GM20431 (cell line): ENCODE measurements at regions not wholly inside any gene's neighbourhood (a gene's known extent, or its start where the extent isn't known, plus 50 kb on each side); places are given as distances from the start of the nearest gene placed in this dataset.
"Not testable (repeated sequence)": the region's sequence is repeated elsewhere in the genome, so short reads cannot be mapped to it uniquely, and the experiment has no call there.

ENCODE experiments used
- in situ Hi-C: fragments of 300-500 bp; cut with MseI, MboI; formaldehyde crosslinking; loops from one replicate; pipeline ENCODE4 v1.15.0; 2020; ENCODE audit warnings: low sequenced_read_pairs; ENCODE audit not compliant: unreplicated experiment

- in situ Hi-C loops, result no loop called here
Observed at GRCh38 chr4:126756050-126756829, 876.5 kb upstream of the INTU start.

- in situ Hi-C loops, result no loop called here
Observed at GRCh38 chr4:126757219-126757618, 875.5 kb upstream of the INTU start.

GRCh38 chr4:126758493-126758892 lies 874.3 kb upstream of the INTU start:
- in situ Hi-C loops, result no loop called here

GRCh38 chr4:126761947-126762662 lies 870.7 kb upstream of the INTU start:
- in situ Hi-C loops, result no loop called here

- in situ Hi-C loops, result no loop called here
Observed at GRCh38 chr4:126762663-126763247, 870.0 kb upstream of the INTU start.

GRCh38 chr4:126766241-126766640 lies 866.5 kb upstream of the INTU start:
- in situ Hi-C loops, result no loop called here

DNA sequence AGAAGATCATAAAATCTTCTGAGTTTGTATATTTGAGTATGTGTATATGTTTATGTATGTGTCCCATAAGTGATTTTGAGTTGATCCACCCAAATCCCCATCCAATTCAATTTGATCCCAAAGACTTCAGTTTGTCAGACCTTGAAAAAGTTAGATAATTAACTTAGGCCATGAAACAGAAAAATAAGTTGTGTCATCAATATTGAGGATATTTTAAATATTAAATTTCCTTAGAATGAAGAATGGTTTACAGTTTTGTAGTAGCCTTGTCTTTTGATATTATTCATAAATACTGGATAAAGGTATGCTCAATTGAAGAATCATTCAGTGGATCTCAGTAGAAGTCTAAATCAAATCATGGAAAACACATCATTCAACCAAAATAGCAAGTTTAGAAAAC lies 864.4 kb upstream of the INTU start:
- in situ Hi-C loops, result no loop called here

DNA sequence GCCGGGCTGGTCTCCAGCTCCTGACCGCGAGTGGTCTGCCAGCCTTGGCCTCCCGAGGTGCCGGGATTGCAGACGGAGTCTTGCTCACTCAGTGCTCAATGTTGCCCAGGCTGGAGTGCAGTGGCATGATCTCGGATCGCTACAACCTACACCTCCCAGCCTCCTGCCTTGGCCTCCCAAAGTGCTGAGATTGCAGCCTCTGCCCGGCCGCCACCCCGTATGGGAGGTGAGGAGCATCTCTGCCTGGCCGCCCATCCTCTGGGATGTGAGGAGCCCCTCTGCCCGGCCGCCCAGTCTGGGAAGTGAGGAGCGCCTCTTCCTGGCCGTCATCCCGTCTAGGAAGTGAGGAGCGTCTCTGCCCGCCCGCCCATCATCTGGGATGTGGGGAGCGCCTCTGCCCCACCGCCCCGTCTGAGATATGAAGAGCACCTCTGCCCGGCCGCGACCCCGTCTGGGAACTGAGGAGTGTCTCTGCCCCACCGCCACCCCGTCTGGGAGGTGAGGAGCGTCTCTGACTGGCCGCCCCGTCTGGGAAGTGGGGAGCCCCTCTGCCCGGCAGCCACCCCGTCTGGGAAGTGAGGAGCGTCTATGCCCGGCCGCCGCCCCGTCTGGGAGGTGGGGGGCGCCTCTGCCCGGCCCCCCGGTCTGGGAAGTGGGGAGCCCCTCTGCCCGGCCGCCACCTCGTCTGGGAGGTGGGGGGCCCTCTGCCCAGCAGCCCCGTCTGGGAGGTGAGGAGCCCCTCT lies 861.8 kb upstream of the INTU start:
- in situ Hi-C loops, result not testable (repeated sequence)

DNA sequence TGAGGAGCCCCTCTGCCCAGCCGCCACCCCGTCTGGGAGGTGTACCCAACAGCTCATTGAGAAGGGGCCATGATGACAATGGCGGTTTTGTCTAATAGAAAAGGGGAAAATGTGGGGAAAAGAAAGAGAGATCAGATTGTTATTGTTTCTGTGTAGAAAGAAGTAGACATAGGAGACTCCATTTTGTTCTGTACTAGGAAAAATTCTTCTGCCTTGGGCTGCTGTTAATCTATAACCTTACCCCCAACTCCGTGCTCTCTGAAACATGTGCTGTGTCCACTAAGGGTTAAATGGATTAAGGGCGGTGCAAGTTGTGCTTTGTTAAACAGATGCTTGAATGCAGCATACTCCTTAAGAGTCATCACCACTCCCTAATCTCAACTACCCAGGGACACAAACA lies 861.1 kb upstream of the INTU start:
- in situ Hi-C loops, result not testable (repeated sequence)

DNA sequence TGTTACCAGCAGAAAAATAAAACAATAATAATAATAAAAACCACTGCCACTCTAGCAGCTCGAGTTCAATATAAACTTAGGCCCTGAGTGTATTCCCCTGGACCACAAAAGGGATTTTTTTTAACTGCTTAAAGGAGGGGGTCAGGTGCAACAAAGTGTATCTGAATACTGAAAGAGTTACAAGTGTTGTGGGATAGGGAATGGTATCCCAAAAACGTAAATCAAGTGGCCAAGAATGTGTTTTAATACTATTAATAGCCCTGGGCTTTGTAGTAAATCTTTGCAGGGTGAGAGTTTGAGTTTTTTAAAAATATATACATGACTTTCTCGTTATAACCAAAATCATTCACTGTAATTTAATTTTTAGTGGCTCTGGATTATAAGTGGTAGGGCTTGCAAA lies 860.1 kb upstream of the INTU start:
- in situ Hi-C loops, result no loop called here

DNA sequence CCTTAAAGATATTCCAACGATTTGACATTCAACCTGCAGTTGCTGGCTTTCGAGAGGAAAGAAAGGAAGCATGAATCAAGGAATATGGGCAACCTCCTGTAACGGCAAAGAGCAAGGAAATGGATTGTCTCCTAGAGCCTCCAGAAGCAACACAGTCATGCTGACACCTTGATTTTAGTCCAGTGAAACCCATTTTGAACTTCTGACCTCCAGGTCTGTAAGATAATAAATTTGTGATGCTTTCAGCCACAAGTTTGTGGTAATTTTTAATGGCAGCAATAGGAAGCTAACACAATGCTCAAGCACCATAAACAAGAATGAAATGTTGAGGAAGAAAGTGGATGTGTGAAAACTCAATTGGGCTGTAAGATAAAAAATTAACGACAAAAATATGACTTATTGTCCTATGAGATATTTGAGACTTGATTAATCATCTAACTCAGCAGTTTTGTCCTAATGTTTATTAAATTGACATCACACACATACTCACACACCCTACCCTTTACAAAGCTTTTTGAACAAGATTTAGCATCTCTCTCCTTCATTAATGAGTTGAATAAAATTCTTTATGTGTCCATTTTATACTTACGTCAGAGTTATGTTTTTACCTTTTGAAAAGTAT lies 857.2 kb upstream of the INTU start:
- in situ Hi-C loops, result no loop called here

GRCh38 chr4:126776361-126776760 lies 856.4 kb upstream of the INTU start:
- in situ Hi-C loops, result no loop called here

- in situ Hi-C loops, result no loop called here
Observed at GRCh38 chr4:126777649-126778048, 855.1 kb upstream of the INTU start.

GRCh38 chr4:126778348-126778747 lies 854.4 kb upstream of the INTU start:
- in situ Hi-C loops, result no loop called here

GRCh38 chr4:126779001-126779400 lies 853.8 kb upstream of the INTU start:
- in situ Hi-C loops, result no loop called here

GRCh38 chr4:126779436-126780166 lies 853.2 kb upstream of the INTU start:
- in situ Hi-C loops, result no loop called here

DNA sequence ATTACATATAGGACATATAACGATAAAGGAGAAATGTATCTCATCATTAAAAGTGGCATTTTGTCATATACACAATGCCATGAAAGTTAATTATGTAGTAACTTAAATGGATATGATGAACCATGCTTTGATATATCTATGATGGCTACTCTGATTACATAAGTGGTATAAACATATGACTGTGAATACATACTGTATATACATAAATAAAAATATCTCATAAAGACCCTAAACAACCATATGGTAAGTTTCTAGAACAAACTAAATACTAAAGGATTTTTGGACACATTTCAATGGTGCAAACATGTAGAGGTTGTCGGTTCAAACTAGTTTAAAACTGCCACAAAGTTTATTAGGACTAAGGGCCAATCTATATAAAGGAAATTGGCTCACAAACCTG lies 849.6 kb upstream of the INTU start:
- in situ Hi-C loops, result no loop called here

DNA sequence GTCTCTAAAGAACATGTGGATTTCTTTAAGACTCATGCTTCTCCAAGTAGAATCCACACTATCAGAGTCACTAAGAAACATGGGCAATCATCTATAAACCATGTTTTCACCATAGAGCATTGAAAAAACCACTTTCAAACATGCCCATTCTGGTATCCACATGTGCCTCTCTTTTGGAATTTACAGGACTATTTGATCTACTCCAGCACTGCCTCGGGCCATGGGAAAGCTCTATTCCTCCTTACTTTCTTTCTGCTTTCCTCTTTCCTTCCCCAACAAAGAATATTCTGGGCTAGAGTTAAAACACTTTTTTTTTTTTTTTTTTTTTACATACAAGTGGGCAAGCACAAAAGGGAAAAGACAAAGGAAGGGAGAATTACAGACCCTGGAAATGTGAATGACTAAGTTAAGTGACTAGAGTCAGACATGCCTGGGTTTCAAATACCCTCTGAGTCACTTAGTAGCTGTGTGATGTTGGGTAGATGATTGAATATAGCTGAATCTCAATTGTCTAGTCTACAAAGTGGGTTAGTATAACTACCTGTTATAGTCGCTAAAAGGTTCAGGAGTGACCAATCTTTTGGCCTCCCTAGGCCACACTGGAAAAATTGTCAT lies 847.7 kb upstream of the INTU start:
- in situ Hi-C loops, result no loop called here

DNA sequence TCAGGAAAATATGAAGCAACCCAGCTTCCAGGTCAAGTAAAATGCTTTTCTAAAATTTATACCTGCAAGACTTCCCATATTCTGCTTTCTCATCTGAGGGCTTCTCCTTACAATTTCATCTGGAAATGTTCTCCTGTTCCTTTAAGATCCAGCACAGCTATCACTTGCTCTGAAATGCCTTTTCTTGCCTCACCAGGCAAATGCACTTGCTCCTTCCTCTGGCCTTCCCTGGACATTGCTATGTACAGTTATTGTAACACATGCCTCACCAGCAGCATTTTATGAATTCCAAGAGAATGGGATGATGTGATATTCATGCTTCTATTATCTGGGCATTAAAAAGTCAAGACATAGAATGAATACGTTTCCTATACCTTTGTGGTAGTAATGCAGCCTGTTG lies 842.1 kb upstream of the INTU start:
- in situ Hi-C loops, result no loop called here
